Ovary (tissue), 3 donors: ENCODE measurements at regions not wholly inside any gene's neighbourhood (a gene's known extent, or its start where the extent isn't known, plus 50 kb on each side); places are given as distances from the start of the nearest gene placed in this dataset.

Experiments
- POLR2A ChIP-seq: fragments of 450-650 bp; IDR thresholded peaks from one replicate; pipeline ENCODE4 v1.6.1; 2017; ENCODE audit warnings: antibody characterized with exemption, mild to moderate bottlenecking, moderate library complexity
- TF ChIP-seq, protein P1 (sequence below), 3 donors: fragments of 450-650 bp in 2 of 3; fragments of 200-600 bp in 1 of 3; IDR thresholded peaks; one replicate each; pipeline versions ENCODE4 v1.5.1 to v1.8.0; 2016 to 2022; ENCODE audit warnings: antibody characterized with exemption in 3 of 3, mild to moderate bottlenecking in 1 of 3
- donor health status: DM: no; HTN: no; CAD: no.

DNA sequence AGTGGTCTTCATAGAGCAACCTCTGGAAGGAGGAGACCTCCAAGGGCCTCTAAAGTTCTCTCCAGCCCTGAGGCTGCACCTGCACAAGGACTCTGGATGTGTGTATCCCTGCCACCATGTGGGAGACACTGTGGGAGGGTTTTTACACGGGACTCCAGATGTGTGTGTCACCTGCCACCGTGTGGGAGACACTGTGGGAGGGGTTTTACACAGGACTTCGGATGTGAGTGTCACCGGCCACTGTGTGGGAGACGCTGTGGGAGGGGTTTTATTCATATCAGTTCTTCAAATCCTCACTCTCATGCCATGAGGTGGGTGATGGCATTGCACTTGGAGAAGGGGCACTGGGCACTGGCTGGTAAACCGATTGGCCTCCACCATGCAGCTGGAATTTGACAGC, 90.2 kb upstream of the SSTR4 start:
- TF ChIP-seq, protein P1, sequence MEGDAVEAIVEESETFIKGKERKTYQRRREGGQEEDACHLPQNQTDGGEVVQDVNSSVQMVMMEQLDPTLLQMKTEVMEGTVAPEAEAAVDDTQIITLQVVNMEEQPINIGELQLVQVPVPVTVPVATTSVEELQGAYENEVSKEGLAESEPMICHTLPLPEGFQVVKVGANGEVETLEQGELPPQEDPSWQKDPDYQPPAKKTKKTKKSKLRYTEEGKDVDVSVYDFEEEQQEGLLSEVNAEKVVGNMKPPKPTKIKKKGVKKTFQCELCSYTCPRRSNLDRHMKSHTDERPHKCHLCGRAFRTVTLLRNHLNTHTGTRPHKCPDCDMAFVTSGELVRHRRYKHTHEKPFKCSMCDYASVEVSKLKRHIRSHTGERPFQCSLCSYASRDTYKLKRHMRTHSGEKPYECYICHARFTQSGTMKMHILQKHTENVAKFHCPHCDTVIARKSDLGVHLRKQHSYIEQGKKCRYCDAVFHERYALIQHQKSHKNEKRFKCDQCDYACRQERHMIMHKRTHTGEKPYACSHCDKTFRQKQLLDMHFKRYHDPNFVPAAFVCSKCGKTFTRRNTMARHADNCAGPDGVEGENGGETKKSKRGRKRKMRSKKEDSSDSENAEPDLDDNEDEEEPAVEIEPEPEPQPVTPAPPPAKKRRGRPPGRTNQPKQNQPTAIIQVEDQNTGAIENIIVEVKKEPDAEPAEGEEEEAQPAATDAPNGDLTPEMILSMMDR (IDR thresholded peaks at IDR 0.05), result no peak
- no peak for TF ChIP-seq POLR2A
